ENCODE measurements at regions not wholly inside any gene's neighbourhood (a gene's known extent, or its start where the extent isn't known, plus 50 kb on each side); places are given as distances from the start of the nearest gene placed in this dataset.
"Not testable (repeated sequence)": the region's sequence is repeated elsewhere in the genome, so short reads cannot be mapped to it uniquely, and the experiment has no call there.

- WGBS, 2 donors: 87 to 93% methylated on average over 2 of the region's 2 CpGs
- intact Hi-C loops (cut with DNase I): no loop called here
- Histone ChIP-seq H3K36me3 (no peaks in the 10 kb centered on the region), H3K4me1 (no peaks in the 10 kb centered on the region), H3K27ac (no peak overlapping the region), H3K9me3 (no peaks in the 10 kb centered on the region), H3K4me3 (no peak overlapping the region), H3K27me3 (no peaks in the 10 kb centered on the region)
- no peak for TF ChIP-seq EP300 (IDR thresholded peaks at IDR 0.05)
- TF ChIP-seq POLR2A (IDR thresholded peaks at IDR 0.05): no peak
- TF ChIP-seq POLR2AphosphoS5 (IDR thresholded peaks at IDR 0.05): no peak
- TF ChIP-seq CTCF (IDR thresholded peaks at IDR 0.05): no peak
- no peak for DNase-seq
These were observed 258.0 kb downstream of the XPNPEP1 start for GRCh38 chr10:109665321-109665720.

DNA sequence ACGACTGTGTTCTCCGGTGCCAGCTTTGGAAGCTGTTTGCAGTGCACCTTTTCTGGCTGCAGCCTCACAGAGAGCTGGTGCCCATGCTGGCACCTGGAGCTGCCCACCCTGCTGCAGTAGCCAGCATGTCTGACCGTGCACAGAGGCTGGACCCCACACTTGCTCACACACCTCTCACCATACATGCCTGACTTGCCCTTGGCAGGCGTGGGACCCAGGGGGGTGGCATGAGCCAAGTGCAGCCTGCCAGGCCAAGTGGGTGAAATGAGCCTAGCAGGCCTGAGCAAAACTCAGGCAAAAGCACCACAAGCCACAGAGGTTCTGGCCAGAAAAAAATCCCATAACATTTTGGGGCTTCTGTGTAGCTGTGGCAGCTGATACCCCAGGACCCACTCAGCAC, 258.8 kb downstream of the XPNPEP1 start:
- WGBS, 2 donors: 92 to 95% methylated on average over 4 of the region's 4 CpGs
- intact Hi-C loops (cut with DNase I): no loop called here
- no peak overlapping the region for H3K4me3 ChIP-seq
- H3K36me3 ChIP-seq: no peaks in the 10 kb centered on the region
- H3K27ac ChIP-seq: no peak overlapping the region
- TF ChIP-seq EP300 (IDR thresholded peaks at IDR 0.05): no peak
- TF ChIP-seq POLR2A (IDR thresholded peaks at IDR 0.05): no peak
- no peak for TF ChIP-seq POLR2AphosphoS5 (IDR thresholded peaks at IDR 0.05)
- no peak for TF ChIP-seq CTCF (IDR thresholded peaks at IDR 0.05)
- H3K27me3 ChIP-seq: no peaks in the 10 kb centered on the region
- DNase-seq: no peak
- no peaks in the 10 kb centered on the region for H3K4me1 ChIP-seq
- H3K9me3 ChIP-seq: no peaks in the 10 kb centered on the region

DNA sequence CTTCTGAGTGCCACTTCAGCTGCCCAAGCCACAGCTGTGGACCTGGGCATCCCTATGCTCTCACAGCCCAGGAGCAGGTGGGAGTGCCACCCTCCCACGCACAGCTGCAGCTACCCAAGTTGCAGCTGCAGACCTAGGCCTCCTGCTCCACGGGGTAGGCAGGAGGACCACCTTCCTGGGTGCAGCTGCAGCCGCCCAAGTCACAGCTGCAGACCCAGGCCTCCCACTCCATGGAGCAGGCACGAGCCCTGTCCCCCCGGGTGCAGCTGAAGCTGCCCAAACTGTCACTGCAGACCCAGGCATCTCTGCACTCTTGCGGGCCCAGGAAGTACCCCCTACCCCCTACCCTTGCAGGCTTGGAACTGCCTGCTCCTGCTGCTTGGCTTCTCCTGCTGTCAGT, 260.2 kb downstream of the XPNPEP1 start:
- 81 to 82% methylated on average over 6 of the region's 6 CpGs for WGBS, 2 donors
- no peak overlapping the region for H3K4me3 ChIP-seq
- H3K27me3 ChIP-seq: no peaks in the 10 kb centered on the region
- no peaks in the 10 kb centered on the region for H3K9me3 ChIP-seq
- H3K36me3 ChIP-seq: no peaks in the 10 kb centered on the region
- no peak for TF ChIP-seq CTCF (IDR thresholded peaks at IDR 0.05)
- no peak for TF ChIP-seq POLR2AphosphoS5 (IDR thresholded peaks at IDR 0.05)
- no peak for TF ChIP-seq EP300 (IDR thresholded peaks at IDR 0.05)
- no peak for TF ChIP-seq POLR2A (IDR thresholded peaks at IDR 0.05)
- intact Hi-C loops (cut with DNase I): no loop called here
- no peak overlapping the region for H3K27ac ChIP-seq
- H3K4me1 ChIP-seq: no peaks in the 10 kb centered on the region
- DNase-seq: no peak

DNA sequence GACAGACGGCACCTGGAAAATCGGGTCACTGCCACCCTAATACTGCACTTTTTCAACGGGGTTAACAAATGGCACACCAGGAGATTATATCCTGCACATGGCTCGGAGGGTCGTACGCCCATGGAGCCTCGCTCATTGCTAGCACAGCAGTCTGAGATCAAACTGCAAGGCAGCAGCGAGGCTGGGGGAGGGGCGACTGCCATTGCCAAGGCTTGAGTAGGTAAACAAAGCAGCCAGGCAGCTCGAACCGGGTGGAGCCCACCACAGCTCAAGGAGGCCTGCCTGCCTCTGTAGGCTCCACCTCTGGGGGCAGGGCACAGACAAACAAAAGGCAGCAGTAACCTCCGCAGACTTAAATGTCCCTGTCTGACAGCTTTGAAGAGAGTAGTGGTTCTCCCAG, 270.7 kb downstream of the XPNPEP1 start:
- H3K36me3 ChIP-seq; DNase-seq; H3K27ac ChIP-seq; H3K4me1 ChIP-seq; H3K9me3 ChIP-seq; H3K27me3 ChIP-seq; H3K4me3 ChIP-seq; intact Hi-C loops (cut with DNase I): not testable (repeated sequence)
- WGBS, 2 donors: 79 to 84% methylated on average over 12 of the region's 12 CpGs

DNA sequence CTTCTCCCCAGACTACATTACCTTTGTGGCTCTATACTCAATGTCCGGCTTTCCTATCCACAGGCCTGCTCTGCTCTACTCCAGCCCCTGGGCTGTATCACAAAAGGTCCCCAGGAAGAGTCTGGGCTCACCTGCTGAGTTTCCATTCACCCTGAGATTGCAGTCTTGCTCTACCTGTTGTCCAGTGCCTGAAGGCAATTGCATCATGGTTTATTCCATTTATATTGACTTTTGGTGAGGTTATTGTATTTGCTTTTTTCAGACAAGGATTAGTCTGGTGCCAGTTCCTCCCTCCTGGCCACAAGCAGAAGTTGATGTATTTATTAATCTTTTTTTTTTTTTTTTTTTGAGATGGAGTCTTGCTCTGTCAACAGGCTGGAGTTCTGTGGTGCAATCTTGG, 273.1 kb downstream of the XPNPEP1 start:
- 66 to 79% methylated on average over 1 of the region's 1 CpG for WGBS, 2 donors
- TF ChIP-seq EP300 (IDR thresholded peaks at IDR 0.05) (no peak), POLR2AphosphoS5 (IDR thresholded peaks at IDR 0.05) (no peak), CTCF (IDR thresholded peaks at IDR 0.05) (no peak), POLR2A (IDR thresholded peaks at IDR 0.05) (no peak)

More for the DNA sequence above, 273.1 kb downstream of the XPNPEP1 start:
- Histone ChIP-seq H3K4me1 (no peaks in the 10 kb centered on the region), H3K4me3 (no peak overlapping the region), H3K27ac (no peak overlapping the region), H3K36me3 (no peaks in the 10 kb centered on the region), H3K9me3 (no peaks in the 10 kb centered on the region), H3K27me3 (no peaks in the 10 kb centered on the region)
- intact Hi-C loops (cut with DNase I): no loop called here
- DNase-seq: no peak
